ENCODE measurements at regions not wholly inside any gene's neighbourhood (a gene's known extent, or its start where the extent isn't known, plus 50 kb on each side); places are given as distances from the start of the nearest gene placed in this dataset.
"Not testable (repeated sequence)": the region's sequence is repeated elsewhere in the genome, so short reads cannot be mapped to it uniquely, and the experiment has no call there.

- DNase-seq (ENCODE audit: low read depth, low spot score): no peak
- in situ Hi-C loops (cut with HindIII; ENCODE audit: low pct_unique_long_range_greater_than_20kb, low sequenced_read_pairs): no loop called here
Measured at GRCh38 chr9:101814064-101814463, 75.6 kb upstream of the GRIN3A start.

DNA sequence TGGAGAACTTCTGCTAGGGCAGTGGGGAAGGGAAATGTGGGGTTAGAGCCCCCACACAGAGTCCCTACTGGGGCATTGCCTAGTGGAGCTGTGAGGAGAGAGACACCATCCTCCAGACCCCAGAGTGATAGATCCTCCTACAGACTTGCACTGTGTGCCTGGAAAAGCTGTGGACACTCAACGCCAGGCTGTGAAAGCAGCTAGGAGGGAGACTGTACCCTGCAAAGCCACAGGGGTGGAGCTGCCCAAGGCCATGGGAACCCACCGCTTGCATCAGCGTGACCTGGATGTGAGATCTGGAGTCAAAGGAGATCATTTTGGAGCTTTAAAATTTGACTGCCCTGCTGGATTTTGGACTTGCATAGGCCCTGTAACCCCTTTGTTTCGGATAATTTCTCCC, 69.4 kb upstream of the GRIN3A start:
- in situ Hi-C loops (cut with HindIII; ENCODE audit: low pct_unique_long_range_greater_than_20kb, low sequenced_read_pairs); DNase-seq (ENCODE audit: low read depth, low spot score): not testable (repeated sequence)

GRCh38 chr9:101796044-101796443, 57.6 kb upstream of the GRIN3A start:
- in situ Hi-C loops (cut with HindIII; ENCODE audit: low pct_unique_long_range_greater_than_20kb, low sequenced_read_pairs): no loop called here
- no peak for DNase-seq (ENCODE audit: low read depth, low spot score)

- DNase-seq (ENCODE audit: low read depth, low spot score): no peak
- in situ Hi-C loops (cut with HindIII; ENCODE audit: low pct_unique_long_range_greater_than_20kb, low sequenced_read_pairs): no loop called here
Measured at GRCh38 chr9:101795147-101795546, 56.7 kb upstream of the GRIN3A start.

GRCh38 chr9:101792475-101792874, 54.0 kb upstream of the GRIN3A start:
- DNase-seq (ENCODE audit: low read depth, low spot score): no peak
- in situ Hi-C loops (cut with HindIII; ENCODE audit: low pct_unique_long_range_greater_than_20kb, low sequenced_read_pairs): no loop called here

DNA sequence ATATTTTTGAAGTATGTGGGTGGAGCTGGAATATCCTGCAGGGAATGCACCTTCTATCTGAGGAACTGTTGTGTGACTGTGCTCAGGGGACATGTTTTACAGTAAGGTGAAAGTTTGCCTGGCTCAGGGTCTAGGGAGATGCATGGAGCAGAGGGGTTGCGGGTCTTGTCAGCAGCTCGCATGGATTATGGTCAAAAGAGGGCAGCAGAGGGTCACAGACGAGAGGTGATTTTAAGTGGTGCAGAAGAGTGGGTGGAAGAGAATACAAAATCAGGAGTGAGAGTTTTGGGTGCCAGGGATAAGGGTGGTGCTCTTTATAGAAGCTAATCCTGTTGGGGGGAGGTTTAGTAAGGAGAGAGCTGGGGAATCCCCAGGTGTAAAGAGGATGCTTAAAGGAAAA, 53.5 kb upstream of the GRIN3A start:
- in situ Hi-C loops (cut with HindIII; ENCODE audit: low pct_unique_long_range_greater_than_20kb, low sequenced_read_pairs): no loop called here
- DNase-seq (ENCODE audit: low read depth, low spot score): peak; percentile 71

DNA sequence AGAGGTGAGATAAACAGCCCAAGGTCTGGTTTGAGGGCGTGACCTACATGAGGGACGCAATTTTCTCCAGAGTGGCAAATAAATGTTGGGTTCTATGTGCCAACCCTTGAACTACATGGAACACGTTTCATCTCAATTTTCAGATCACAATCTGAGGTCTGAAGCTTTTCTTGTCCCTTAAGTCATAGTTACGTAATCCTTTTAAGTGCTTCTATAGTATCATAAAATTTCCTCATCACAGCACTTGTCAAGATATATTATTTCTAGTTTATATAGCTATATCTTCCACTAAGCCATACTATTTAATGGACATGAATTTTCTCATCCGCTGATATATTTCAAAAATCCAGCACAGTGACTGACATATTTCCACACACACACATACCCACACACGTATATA, 53.1 kb upstream of the GRIN3A start:
- no peak for DNase-seq (ENCODE audit: low read depth, low spot score)
- in situ Hi-C loops (cut with HindIII; ENCODE audit: low pct_unique_long_range_greater_than_20kb, low sequenced_read_pairs): no loop called here

Small RNA genes lying in the stretch of these regions (small RNA-seq; reads per million reads assigned to genes)
- gene RNU6-329P: 0 reads per million in 2 experiments

All from SK-MEL-5 (cell line).